Pulmonary artery endothelial cell (primary cell): ENCODE measurements at regions not wholly inside any gene's neighbourhood (a gene's known extent, or its start where the extent isn't known, plus 50 kb on each side); places are given as distances from the start of the nearest gene placed in this dataset.

Source experiments
- DNase-seq: peaks from one replicate; pipeline ENCODE4 v3.0.0-alpha.2; 2011; ENCODE audit warnings: low read depth, low spot score

DNA sequence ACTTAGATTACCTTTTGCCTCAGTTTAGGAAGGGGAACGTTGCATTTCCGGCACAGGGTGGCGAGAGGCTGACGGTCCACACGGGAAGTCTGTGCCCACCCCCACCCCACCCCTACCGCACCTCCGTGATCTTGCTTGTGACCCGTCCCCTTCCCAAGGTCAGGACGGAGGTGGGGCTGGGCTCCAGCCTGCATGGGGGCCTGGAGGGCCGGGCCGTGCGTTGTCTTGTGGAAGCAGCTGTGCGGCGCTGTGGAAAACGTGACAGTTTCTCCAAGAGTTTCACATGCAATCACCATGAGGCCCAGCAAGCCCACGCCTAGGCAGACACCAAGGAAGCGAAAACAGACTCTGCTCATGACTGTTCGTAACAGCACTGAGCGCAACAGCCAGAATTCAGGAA is 76.8 kb upstream of the HDAC4 start:
- no peak for DNase-seq

DNA sequence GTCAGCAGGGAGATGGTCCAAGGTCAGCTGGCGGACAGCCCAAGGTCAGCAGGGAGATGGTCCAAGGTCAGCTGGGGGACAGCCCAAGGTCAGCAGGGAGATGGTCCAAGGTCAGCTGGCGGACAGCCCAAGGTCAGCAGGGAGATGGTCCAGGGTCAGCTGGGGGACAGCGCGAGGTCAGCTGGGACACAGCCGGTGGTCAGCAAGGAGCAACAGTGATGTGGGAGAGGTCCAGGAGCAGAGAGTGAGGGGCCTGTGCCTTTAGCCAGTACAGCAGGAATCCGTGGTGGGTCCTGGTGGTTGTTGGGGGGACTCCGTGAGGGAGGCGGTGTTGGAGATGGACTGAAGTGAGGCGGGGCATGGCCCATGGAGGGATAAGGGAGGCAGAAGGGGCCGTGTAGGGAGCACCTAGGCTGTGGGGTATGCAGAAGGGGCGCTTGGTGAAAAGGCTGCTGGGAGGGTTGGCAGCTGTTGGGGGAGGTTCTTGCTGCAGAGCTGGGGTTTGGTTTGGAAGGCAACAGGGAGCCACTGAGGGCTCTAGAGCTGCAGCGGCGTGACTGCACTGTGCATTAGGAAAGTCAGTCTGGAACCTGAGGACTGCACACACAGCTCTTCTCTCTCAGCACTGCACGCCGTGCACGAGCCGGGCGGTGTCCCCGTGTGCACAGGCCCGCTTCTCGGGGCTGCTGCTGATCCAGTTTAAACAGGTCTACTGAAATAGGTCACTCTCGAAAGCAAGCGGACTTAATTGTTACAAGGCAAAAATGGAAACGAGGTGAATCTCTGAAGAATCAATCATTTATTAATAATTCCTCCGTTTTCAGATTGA is 76.2 kb upstream of the HDAC4 start:
- DNase-seq: no peak

DNA sequence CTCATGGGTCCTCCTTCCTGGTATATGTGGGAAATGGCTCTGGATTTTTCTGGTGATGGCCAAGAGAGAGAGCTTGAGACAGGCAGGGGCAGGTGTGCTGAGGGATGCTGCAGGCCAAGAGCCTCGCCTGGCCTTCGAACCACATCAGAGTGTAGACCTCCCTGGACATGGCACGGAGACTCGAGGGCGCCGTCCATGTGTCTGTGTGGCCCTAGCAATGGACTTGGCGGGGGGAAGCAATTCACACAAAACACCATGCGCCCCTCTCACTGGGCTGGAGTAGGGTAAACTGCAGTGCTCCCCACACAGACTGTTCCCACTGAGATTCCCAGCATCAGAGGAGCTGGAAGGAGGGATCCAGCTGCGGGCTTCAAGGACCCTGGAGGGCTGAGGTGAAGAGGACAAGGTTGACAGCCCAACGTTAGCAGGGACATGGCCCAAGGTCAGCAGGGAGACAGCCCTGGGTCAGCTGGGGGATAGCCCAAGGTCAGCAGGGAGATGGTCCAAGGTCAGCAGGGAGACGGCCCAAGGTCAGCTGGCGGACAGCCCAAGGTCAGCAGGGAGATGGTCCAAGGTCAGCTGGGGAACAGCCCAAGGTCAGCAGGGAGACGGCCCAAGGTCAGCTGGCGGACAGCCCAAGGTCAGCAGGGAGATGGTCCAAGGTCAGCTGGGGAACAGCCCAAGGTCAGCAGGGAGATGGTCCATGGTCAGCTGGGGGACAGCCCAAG is 75.4 kb upstream of the HDAC4 start:
- no peak for DNase-seq

DNA sequence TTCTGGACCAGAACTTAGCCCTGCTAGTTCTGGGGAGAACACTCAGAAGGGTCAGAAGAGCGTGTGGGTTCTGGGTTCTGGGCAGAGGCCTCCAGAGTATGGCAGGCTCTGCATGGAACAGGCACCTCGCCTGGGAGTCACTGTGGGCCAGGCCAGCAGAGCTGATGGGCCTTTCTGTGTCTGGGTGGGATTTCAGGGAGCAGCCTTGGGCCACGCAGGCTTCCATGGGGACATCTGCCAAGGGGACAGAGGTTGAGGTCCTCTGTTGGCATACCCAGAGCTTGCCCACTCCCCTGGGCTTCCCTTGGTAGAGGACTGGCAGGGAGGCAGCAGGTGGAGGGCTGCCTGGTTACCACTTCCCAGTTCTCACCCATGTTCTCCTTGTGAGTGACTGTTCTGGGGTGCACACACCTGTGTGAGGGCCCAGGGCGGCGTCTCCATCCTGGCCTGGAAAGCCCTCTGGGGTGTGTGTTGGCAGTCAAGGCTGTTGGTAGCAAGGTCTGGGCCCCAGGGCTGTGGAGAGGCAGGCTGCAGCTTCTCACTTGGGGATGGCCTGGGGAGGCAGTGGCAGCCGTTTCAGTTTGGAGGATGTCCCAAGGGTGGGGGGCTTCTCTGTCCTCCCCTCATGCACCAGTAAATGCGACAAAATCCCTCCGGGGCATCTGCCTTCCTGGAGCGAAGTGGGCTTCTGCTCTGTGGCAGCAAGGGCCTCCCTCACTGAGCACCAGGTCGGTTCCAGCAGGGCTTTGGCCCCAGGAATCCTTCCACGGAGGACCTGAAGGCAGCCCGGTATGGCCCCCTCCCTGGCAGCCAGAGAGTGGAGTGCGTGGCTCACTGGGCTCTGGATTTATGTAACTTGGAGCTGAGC is 74.6 kb upstream of the HDAC4 start:
- DNase-seq: no peak

DNA sequence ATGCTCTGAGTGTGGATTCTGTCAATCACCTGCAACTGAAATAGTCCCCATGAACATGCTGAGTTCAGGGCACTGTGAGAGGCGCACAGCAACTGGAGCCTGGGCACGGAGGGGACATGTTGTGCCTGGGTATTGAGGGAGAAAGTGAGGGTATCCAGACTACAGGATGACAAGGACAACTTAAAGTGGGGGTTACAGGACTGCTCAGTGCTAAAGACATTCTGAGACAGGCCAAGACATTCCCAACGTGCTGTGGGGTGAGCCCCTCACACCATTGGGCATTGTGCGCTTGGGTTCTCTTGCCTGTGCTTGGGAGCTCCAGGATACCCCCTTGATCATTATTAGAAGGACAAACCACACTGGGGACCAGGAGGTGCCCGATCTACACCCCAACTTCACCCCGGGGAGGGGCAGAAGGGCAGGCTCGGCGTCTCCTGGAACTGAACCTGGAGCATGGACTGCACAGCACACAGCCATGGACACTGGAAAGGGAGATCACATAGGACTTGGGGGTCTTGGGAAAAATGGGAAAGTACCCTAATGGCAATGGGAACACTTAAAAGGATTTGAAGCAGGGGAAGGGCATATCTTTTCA is 72.5 kb upstream of the HDAC4 start:
- no peak for DNase-seq

DNA sequence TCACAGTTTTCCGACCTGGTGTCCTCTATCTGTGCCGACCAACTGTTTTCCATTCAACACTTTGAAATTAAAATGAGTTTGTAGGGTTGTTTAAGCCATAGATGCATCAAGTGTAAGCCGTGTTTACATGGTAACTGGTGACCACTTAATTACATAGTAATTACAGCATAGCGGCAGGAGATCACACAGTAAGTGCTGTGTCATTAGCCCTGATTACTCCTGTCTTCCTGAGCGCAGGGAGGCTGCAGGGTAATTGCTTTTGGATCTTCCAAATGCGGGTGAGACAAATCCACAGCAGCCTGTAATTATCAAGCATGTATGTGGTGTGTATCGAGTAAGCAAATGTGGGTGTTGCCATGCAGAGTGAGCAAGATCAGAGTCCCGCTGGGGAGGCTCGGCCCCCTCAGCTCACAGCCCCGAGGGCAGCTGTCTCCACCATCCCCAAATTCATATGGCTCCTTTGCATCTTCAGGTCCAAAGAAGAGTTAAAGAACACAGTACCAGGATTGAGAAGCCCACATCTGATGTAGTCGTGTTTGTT is 71.5 kb upstream of the HDAC4 start:
- DNase-seq: no peak

DNA sequence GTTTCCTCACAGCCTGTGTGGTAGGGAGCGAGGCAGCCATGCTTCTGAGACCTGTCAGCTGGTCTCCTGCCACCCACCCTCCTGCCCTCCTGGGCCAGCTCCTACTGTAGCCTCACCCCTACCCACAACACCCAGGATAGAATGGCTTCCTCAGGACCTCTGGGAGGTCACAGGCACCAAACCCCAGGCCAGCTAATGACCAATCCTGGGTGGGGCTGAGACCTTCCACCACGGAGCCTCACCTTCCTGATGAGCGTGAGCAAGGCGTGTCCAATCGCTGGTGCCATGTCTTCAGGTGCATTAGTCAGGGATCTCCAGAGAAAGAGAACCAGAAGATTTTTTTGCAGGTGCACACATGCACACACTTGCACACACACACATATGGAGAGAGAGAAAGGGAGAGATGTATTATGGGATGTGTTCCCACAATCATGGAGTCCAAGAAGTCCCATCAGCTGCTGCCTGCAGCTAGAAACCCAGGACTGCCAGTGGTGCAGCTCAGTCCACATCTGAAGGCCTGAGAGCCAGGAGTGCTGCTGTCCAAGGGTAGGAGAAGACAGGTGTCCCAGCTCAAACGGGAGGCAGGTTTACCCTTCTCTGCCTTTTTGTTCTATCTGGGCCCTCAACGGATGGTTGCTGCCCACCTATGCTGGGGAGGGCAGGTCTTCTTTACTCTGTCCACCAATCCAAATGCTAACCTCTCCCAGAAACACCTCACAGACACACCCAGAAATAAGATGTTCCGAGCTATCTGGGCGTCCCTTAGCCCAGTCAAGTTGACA is 70.4 kb upstream of the HDAC4 start:
- no peak for DNase-seq

DNA sequence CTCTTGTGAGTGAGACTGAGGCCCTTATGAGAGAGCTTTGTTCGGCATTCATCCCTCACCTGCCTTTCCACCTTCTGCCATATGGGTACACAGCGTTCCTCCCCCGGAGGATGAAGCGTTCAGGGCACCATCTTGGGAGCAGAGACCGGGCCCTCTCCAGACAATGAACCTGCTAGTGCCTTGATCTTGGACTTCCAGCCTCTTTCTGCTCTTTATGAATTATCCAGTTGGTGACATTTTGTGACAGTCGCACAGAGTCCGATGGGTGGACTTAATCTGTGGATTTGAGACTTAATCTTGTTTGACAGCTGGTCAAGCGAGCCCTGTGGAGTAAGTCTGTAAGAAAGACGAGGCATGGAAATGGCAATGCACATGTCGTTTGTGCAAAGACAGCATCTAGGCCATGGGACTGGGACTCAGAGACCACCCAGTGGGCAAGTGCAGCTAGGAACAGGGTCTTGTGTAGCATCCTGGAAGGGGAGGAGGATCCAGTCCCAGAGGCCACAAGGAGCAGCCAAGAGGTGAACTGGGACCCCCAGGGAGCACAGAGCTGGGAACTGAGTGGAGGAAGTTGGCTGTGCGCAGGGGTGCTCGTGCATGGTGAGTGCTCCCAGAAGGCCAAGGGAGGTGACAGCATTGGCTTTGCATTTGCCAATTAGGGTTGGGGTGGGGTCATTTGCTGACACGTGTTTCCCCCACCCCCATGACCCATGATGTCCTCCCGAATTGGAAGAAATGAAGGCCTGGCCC is 69.5 kb upstream of the HDAC4 start:
- DNase-seq: no peak

DNA sequence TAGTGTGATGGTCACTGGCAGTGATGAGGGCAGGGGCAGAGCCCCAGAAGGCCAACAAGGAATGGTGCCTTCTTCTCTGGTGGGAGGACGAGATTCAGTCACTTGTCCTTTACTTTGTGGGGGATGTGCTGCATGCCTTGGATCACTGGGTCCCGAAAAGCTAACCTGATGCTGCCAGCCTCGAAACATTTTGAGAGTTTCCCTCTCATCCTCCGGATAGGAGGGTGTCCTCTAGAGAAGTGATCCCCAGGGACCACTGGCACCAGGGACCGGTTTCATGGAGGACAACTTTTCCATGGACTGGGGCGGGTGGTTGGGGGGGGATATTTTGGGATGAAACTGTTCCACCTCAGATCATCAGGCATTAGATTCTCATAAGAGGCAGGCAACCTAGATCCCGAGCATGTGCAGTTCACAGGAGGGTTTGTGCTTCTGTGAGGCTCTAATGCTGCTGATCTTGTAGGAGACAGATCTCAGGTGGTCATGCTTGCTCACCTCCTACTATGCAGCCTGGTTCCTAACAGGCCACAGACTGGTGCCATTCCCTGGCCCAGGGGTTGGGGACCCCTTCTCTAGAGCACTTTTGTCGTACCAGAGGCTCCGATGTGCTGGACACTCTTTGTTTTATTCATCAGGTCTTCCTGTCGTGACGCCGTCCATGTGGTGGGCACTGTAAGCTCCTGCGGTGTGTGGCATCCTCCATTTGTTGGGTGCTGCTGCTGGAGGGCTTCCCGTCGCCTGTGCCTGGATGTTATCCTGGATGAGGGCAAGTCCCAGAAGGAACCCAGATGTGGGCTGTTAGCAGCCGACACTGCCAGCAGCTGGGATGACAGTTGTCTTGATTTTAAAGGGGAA is 68.5 kb upstream of the HDAC4 start:
- DNase-seq: no peak

DNA sequence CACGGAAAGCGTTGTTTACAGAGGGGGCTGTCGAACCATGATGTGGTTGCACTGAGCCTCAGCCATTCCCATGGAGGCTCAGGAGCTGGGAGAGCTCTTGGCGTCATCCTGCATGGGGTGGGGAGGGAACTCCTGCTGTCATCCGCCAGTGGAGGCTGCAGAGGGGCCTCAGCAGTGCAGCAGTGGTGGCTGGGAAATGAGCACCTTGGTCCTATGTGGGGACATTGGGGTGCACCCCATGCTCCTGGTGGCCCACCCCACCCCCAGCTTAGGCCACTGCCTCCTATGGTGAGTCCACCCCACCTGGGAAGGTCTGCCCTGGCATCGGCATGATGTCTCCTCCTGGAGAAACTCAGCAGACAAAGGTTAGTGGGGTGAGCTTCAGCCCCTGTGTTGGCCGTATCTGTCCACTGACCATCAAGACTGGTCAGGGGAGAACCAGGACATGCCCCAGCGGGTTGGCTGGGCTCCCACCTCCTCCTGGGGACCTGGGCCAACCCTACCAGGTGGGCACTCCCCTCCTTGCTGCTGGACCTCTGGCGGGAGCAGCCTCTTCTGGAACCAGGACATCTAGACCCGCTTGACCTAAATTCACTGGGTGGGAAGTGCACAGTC is 67.8 kb upstream of the HDAC4 start:
- no peak for DNase-seq

DNA sequence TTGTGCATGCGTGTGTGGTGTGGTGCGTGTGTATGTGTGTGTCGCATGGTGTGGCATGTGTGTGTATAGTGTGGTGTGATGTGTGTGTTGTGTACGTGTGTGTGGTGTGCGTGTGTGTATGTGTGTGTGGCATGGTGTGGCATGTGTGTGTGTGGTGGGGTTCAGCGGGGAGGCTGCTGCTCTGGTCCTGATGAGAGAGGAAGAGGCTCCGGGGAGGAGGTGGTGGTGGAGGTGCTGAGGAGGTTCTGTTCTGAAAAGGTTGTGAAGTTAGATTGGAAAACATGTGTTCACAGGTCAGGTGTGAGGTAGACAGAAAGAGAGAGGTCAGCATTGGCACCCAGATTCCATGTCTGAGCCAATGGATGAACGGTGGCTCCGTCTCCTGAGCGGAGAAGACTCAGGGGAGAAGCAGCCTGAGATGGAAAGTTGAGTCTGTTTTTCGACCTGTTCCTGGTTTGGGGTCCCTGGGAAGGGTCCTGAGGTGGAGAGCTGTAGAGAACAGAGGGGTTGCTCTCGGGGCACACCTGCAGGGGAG is 67.2 kb upstream of the HDAC4 start:
- DNase-seq: no peak

DNA sequence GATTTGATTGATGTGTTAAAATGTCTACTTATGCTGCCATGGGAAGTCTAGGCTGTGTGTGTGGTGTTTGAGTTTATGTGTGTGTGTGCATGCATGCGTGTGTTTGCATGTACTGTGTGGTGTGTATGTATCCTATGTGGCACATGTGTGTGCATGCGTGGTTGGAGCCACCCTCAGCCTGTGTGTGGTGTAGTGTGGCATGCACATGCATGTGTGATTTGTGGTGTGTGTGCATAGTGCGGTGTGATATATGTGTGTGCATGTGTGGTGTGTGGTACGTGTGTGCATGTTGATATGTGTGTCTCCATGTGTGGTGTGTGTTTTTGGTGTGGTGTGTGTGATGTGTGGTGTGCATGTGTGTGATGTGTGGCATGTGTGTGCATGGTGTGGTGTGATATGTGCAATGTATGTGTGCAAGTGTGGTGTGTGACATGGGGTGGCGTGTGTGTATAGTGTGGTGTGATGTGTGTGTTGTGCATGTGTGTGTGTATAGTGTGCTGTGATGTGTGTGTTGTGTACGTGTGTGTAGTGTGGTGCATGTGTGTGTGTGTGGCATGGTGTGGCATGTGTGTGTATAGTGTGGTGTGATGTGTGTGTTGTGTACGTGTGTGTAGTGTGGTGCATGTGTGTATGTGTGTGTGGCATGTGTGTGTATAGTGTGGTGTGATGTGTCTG is 66.6 kb upstream of the HDAC4 start:
- DNase-seq: no peak

DNA sequence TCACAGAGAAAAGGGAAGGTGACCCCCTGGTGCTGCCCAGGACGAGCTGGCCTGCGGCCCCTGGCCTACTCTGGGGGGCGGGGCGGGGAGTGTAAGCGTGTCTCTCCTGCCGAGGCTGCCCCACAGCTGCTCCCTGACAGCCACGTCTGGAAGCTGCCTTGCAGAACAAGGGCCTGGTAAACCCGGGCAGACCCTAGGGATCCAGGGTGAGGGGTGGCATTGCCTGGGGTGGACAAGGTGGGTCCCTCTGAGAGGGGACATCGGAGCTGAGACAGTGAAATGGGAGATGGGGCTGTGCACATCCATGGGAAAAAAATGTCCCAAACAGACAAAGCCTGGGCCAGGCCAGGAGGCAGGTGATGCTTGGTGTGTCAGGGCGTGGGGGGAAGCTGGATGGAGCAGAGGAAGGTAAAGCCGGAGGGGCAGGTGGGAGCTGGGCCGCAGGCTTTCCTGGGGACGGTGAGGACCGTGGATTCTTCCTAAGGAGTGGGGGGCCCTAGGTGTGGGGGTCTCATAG is 66.0 kb upstream of the HDAC4 start:
- no peak for DNase-seq

DNA sequence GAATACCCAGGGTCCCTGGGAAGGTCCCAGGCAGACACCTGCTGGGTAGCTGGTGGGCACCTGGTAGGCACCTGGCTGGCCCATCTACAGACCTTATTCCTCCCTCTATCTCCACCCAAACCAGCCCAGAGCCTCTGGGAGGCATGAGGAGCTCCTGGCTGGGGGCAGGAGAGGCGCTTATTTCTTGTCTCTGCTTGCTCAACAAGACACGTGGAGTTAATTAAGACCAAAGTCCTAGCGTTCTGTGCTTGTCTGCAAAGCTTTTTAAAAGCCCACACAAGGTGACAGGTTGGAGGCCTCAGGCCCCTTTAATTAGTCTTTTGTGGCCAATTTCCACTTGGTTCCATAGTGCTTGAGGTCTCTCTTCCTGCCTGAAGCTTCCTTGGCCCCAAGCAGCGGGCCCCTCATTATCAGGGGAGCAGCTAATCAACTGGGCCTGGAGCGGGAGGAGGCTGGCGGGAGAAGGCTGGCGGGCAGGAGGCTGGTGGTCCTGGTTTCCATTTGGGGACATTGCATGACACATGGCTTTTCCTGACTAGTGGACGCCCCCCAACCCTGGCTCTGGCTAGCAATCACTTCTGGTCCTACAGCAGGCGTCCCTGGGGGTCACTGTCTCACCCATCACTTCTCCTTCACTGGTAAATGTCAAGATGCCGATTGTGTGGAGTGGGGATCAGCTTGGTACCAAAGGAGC is 65.4 kb upstream of the HDAC4 start:
- DNase-seq: no peak

DNA sequence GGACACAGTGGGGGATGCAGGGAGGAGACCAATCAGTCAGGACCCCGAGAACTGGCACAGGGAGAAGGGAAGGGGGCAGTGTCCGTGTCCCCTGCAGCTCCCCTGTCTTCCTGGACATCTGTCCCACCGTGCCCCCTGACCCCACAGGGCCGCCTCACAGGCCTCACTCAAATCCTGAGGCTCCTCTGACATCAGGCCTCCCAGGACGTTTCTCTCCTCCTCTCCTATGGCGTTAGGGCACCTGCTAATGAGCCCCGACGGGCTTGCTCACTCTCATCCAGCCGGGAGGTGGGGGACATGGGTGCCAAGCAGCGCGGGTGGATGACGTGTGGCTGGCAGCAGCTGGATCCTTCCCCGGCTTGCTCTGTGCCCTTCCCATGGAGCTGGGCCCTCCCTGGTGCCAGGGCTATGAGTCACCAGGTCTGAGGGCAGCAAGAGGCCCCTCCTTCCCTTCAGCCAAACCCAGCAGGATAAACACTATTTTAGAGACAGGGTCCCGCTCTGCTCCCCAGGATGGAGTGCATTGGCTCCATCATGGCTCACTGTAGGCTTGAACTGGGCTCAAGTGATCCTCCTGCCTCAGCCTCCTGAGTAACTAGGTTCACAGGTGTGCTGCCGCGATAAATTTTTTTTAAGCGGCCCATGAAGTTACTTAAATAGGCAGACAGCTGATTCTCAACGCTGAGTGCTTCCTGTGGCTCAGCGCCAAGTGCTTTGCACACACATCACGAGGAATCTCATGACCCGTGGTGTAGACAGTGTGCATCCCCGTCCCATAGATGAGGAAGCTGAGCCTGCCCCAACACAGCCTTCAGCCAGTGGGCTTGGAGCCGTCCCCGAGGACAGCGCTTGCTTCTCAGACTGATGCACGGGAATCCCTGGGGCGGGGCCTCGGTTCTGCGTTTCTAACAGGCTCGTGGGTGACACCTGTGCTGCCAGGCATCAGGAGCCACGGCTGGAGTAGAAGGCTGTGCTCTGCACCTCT is 64.5 kb upstream of the HDAC4 start:
- DNase-seq: no peak
